K562 (cell line): ENCODE measurements at regions not wholly inside any gene's neighbourhood (a gene's known extent, or its start where the extent isn't known, plus 50 kb on each side); places are given as distances from the start of the nearest gene placed in this dataset.

Experiments used
- CEBPZ ChIP-seq: fragments of 150-350 bp; IDR thresholded peaks from 2 replicates; pipeline ENCODE4 v1.6.1; 2014; ENCODE audit warnings: low read depth, mild to moderate bottlenecking, low read length, borderline replicate concordance
- MAX ChIP-seq: sonication (generic); formaldehyde crosslinking; IDR thresholded peaks from 2 replicates; pipeline ENCODE4 v1.9.0; 2022; ENCODE audit warnings: mild to moderate bottlenecking, missing genetic modification reagents
- MYC ChIP-seq, 2 experiments: fragments of 250-450 bp in 1 of 2; sonication (Bioruptor Pico) in 1 of 2; IDR thresholded peaks; 2 replicates each; pipeline versions ENCODE4 v1.5.1 to v1.6.1; 2012 to 2021; ENCODE audit warnings: low read depth in 2 of 2, borderline replicate concordance in 1 of 2, improper control_type of control experiment in 1 of 2, low read length in 1 of 2, mild to moderate bottlenecking in 1 of 2, moderate library complexity in 1 of 2
- PHF20 ChIP-seq: fragments of 450-650 bp; IDR thresholded peaks from 2 replicates; pipeline ENCODE4 v1.6.1; 2018; ENCODE audit not compliant: partially characterized antibody
- RAD21 ChIP-seq, 2 experiments: fragments of 250-450 bp in 1 of 2; fragments of 450-650 bp in 1 of 2; sonication (Bioruptor Pico) in 1 of 2; formaldehyde crosslinking in 1 of 2; IDR thresholded peaks in 1 of 2; conservative IDR thresholded peaks in 1 of 2; 2 replicates each; pipeline versions ENCODE4 v1.4.0 to v1.8.0; 2020 to 2022; ENCODE audit warnings: mild to moderate bottlenecking in 2 of 2, moderate library complexity in 1 of 2
- ZBTB1 ChIP-seq: sonication (generic); formaldehyde crosslinking; IDR thresholded peaks from 2 replicates; pipeline ENCODE4 v1.8.1; 2023; ENCODE audit warnings: missing genetic modification reagents, low read depth, mild to moderate bottlenecking, borderline replicate concordance
- TF ChIP-seq, protein P1 (sequence below), 3 experiments: IDR thresholded peaks in 2 of 3; conservative IDR thresholded peaks in 1 of 3; 2 replicates each; pipeline ENCODE4 v1.5.1; 2011 to 2012; ENCODE audit warnings: low read length in 3 of 3, mild to moderate bottlenecking in 3 of 3, control low read depth in 2 of 3, improper control_type of control experiment in 1 of 3, inconsistent platforms in 1 of 3, low read depth in 1 of 3, mixed read lengths in 1 of 3, moderate library complexity in 1 of 3; ENCODE audit not compliant: insufficient read depth in 2 of 3
- TF ChIP-seq, protein P2 (sequence below): sonication (generic); formaldehyde crosslinking; IDR thresholded peaks from 2 replicates; pipeline ENCODE4 v1.8.0; 2022; ENCODE audit warnings: mild to moderate bottlenecking, low read depth, missing genetic modification reagents

DNA sequence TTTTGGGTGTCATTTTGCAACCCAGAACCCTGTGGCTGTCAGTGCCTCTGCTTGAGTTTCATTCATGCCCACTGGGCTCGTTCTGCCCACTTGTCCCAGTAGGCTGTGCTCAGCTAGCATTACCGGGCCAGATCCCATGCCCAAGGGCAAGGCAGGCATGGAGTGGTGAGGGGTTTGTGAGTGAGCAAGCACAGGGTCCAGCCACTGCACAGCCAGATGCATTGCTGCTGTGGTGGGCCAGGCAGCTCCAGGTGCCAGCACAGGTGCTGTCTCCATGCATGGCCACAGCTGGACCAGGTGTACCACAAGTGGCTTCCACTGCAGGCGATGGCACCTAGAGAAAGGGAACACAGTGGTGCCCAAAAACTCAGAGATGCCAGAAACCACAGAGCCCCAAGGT is 1671.2 kb downstream of the OLFM4 start:
- TF ChIP-seq, protein P1, sequence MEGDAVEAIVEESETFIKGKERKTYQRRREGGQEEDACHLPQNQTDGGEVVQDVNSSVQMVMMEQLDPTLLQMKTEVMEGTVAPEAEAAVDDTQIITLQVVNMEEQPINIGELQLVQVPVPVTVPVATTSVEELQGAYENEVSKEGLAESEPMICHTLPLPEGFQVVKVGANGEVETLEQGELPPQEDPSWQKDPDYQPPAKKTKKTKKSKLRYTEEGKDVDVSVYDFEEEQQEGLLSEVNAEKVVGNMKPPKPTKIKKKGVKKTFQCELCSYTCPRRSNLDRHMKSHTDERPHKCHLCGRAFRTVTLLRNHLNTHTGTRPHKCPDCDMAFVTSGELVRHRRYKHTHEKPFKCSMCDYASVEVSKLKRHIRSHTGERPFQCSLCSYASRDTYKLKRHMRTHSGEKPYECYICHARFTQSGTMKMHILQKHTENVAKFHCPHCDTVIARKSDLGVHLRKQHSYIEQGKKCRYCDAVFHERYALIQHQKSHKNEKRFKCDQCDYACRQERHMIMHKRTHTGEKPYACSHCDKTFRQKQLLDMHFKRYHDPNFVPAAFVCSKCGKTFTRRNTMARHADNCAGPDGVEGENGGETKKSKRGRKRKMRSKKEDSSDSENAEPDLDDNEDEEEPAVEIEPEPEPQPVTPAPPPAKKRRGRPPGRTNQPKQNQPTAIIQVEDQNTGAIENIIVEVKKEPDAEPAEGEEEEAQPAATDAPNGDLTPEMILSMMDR (IDR thresholded peaks at IDR 0.05 in 2 of 3, conservative IDR thresholded peaks at IDR 0.05 in 1 of 3; ENCODE audit: insufficient read depth in 2 of 3, low read depth in 1 of 3, low read length in 3 of 3), result no peak
- TF ChIP-seq CEBPZ, result no peak
- TF ChIP-seq, protein P2, sequence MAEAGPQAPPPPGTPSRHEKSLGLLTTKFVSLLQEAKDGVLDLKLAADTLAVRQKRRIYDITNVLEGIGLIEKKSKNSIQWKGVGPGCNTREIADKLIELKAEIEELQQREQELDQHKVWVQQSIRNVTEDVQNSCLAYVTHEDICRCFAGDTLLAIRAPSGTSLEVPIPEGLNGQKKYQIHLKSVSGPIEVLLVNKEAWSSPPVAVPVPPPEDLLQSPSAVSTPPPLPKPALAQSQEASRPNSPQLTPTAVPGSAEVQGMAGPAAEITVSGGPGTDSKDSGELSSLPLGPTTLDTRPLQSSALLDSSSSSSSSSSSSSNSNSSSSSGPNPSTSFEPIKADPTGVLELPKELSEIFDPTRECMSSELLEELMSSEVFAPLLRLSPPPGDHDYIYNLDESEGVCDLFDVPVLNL (CRISPR knock-in tag), result no peak
- TF ChIP-seq MYC (IDR thresholded peaks at IDR 0.05; ENCODE audit: low read depth, low read length), result no peak
- TF ChIP-seq MYC (CRISPR knock-in tag; IDR thresholded peaks at IDR 0.05; ENCODE audit: borderline replicate concordance, low read depth), result no peak
- no peak for TF ChIP-seq RAD21 (CRISPR knock-in tag; conservative IDR thresholded peaks at IDR 0.05 in 1 of 2, IDR thresholded peaks at IDR 0.05 in 1 of 2)
- no peak for TF ChIP-seq ZBTB1 (CRISPR knock-in tag)
- TF ChIP-seq PHF20, result no peak
- TF ChIP-seq MAX, result no peak
